Endothelial cell of umbilical vein (primary cell): ENCODE measurements at regions not wholly inside any gene's neighbourhood (a gene's known extent, or its start where the extent isn't known, plus 50 kb on each side); places are given as distances from the start of the nearest gene placed in this dataset.

Experiments used
- BruUV-seq: library from RNA; stranded (reverse); fragments of 400-500 nt; replicated peaks from 2 replicates; lab custom pipeline; 2021; lab: Mats Ljungman, UMichigan
- CTCF ChIA-PET: fragments of 300-600, 350-600 bp; sonication (Branson Sonifier 250); formaldehyde crosslinking; loops from one replicate; lab custom pipeline; 2021; ENCODE audit warnings: antibody characterized with exemption, inconsistent platforms; lab: Charles Lee
- POLR2A ChIA-PET: fragments of 300-600, 350-600 bp; sonication (Branson Sonifier 250); formaldehyde crosslinking; loops from one replicate; lab custom pipeline; 2021; ENCODE audit warnings: antibody characterized with exemption, inconsistent platforms; lab: Charles Lee
- DNase-seq: peaks from one replicate; pipeline ENCODE4 v3.0.0-alpha.2; 2011; ENCODE audit warnings: low read depth, low spot score
- FAIRE-seq: peaks from 2 replicates; lab custom pipeline; 2011; peaks lifted over from hg19 to GRCh38; lab: Jason Lieb, UNC
- H2AFZ ChIP-seq: 2 replicates; pipeline ENCODE4 v1.6.0; 2012; ENCODE audit warnings: low read depth, low read length, control low read depth, inconsistent platforms
- H3K27ac ChIP-seq: 2 replicates; pipeline ENCODE4 v1.5.1; 2011; ENCODE audit warnings: low read depth, mild to moderate bottlenecking, control low read depth, low read length, moderate library complexity; ENCODE audit not compliant: insufficient read depth
- H3K27me3 ChIP-seq, 2 experiments: 2 replicates each; pipeline versions ENCODE4 v1.6.0 to v1.6.1; 2011; ENCODE audit warnings: low read length in 2 of 2, mixed read lengths in 1 of 2; ENCODE audit not compliant: control insufficient read depth in 2 of 2, insufficient read depth in 2 of 2
- H3K36me3 ChIP-seq, 2 experiments: 2 replicates in 1 of 2; 3 replicates in 1 of 2; pipeline ENCODE4 v1.5.1; 2011; ENCODE audit warnings: low read length in 2 of 2, mild to moderate bottlenecking in 1 of 2, moderate library complexity in 1 of 2; ENCODE audit not compliant: control insufficient read depth in 2 of 2, insufficient read depth in 2 of 2; ENCODE audit errors: extremely low read depth in 1 of 2
- H3K4me1 ChIP-seq: 3 replicates; pipeline ENCODE4 v1.5.1; 2011; ENCODE audit warnings: mild to moderate bottlenecking, low read length; ENCODE audit not compliant: control insufficient read depth, insufficient read depth; ENCODE audit errors: extremely low read depth
- H3K4me2 ChIP-seq: 2 replicates; pipeline ENCODE4 v1.6.1; 2011; ENCODE audit warnings: low read length, control low read depth, mixed read lengths; ENCODE audit not compliant: insufficient read depth
- H3K4me3 ChIP-seq, 3 experiments: fragments of 200-600 bp in 1 of 3; sonication (generic), shearing (Covaris generic) in 1 of 3; replicated peaks in 1 of 3; 2 replicates each; pipeline ENCODE4 v1.5.1; 2011 to 2016; ENCODE audit warnings: control low read depth in 3 of 3, low read length in 3 of 3, mild to moderate bottlenecking in 2 of 3, inconsistent platforms in 1 of 3, low read depth in 1 of 3, moderate library complexity in 1 of 3; ENCODE audit not compliant: insufficient read depth in 1 of 3
- H3K79me2 ChIP-seq: 2 replicates; pipeline ENCODE4 v1.6.0; 2012; ENCODE audit warnings: low read length, inconsistent platforms; ENCODE audit not compliant: control insufficient read depth, insufficient read depth
- H3K9ac ChIP-seq: replicated peaks from 2 replicates; pipeline ENCODE3; 2011; ENCODE audit warnings: low read length, control low read depth; ENCODE audit not compliant: insufficient read depth; ENCODE audit errors: extremely low read depth
- H3K9me1 ChIP-seq: replicated peaks from 3 replicates; pipeline ENCODE4 v1.6.0; 2011; ENCODE audit warnings: mild to moderate bottlenecking, low read length; ENCODE audit not compliant: control insufficient read depth, insufficient read depth; ENCODE audit errors: extremely low read depth
- H3K9me3 ChIP-seq: replicated peaks from 2 replicates; pipeline ENCODE4 v1.5.1; 2012; ENCODE audit warnings: low read length, inconsistent platforms; ENCODE audit not compliant: control insufficient read depth, insufficient read depth
- H4K20me1 ChIP-seq: replicated peaks from 2 replicates; pipeline ENCODE3; 2011; ENCODE audit warnings: mild to moderate bottlenecking, low read length; ENCODE audit not compliant: control insufficient read depth, insufficient read depth; ENCODE audit errors: extremely low read depth
- EZH2 ChIP-seq: IDR thresholded peaks from 2 replicates; pipeline ENCODE4 v1.6.1; 2012; ENCODE audit warnings: borderline replicate concordance, low read depth, mild to moderate bottlenecking, moderate library complexity, low read length, inconsistent platforms; ENCODE audit not compliant: severe bottlenecking
- FOS ChIP-seq: IDR thresholded peaks from 2 replicates; pipeline ENCODE4 v1.6.1; 2011; ENCODE audit warnings: mild to moderate bottlenecking, low read length, moderate library complexity, borderline replicate concordance; ENCODE audit not compliant: insufficient read depth
- GATA2 ChIP-seq: IDR thresholded peaks from 2 replicates; pipeline ENCODE4 v1.7.0; 2011; ENCODE audit warnings: low read depth, mild to moderate bottlenecking, moderate library complexity, mixed read lengths, low read length; ENCODE audit not compliant: insufficient read length, insufficient read depth
- JUN ChIP-seq: IDR thresholded peaks from 2 replicates; pipeline ENCODE4 v1.6.1; 2011; ENCODE audit warnings: borderline replicate concordance, low read depth; ENCODE audit not compliant: insufficient read length, insufficient read depth
- MYC ChIP-seq: IDR thresholded peaks from one replicate; pipeline ENCODE4 v1.6.1; 2011; ENCODE audit warnings: mild to moderate bottlenecking, low read depth, low read length
- POLR2A ChIP-seq: IDR thresholded peaks from 2 replicates; pipeline ENCODE4 v1.6.1; 2012; ENCODE audit warnings: low read depth, mild to moderate bottlenecking, control low read depth, low read length
- POLR2AphosphoS5 ChIP-seq: IDR thresholded peaks from 2 replicates; pipeline ENCODE4 v1.6.1; 2012; ENCODE audit warnings: low read depth, mild to moderate bottlenecking, control low read depth, low read length, moderate library complexity; ENCODE audit not compliant: insufficient read depth
- dilution Hi-C: fragments of 300-500 bp; cut with MboI; formaldehyde crosslinking; loops from one replicate; pipeline ENCODE4 v1.15.0; 2019; ENCODE audit warnings: low sequenced_read_pairs; ENCODE audit not compliant: extremely low pct_ligation_motif_present
- intact Hi-C: fragments of 100-400 bp; cut with micrococcal nuclease; formaldehyde crosslinking; loops from one replicate; pipeline ENCODE4 v1.10.0; 2022
- TF ChIP-seq, protein P1 (sequence below), 2 donors: IDR thresholded peaks; 1 replicate in 1 of 2; 2 replicates in 1 of 2; pipeline ENCODE4 v1.5.1; 2011; ENCODE audit warnings: low read length in 2 of 2, mild to moderate bottlenecking in 2 of 2, moderate library complexity in 2 of 2, control low read depth in 1 of 2, inconsistent platforms in 1 of 2, low read depth in 1 of 2; ENCODE audit not compliant: insufficient read depth in 1 of 2; ENCODE audit errors: extremely low read depth in 1 of 2
- TF ChIP-seq, protein P2 (sequence below): IDR thresholded peaks from 2 replicates; pipeline ENCODE4 v1.6.1; 2011; ENCODE audit not compliant: insufficient read depth, insufficient read length

DNA sequence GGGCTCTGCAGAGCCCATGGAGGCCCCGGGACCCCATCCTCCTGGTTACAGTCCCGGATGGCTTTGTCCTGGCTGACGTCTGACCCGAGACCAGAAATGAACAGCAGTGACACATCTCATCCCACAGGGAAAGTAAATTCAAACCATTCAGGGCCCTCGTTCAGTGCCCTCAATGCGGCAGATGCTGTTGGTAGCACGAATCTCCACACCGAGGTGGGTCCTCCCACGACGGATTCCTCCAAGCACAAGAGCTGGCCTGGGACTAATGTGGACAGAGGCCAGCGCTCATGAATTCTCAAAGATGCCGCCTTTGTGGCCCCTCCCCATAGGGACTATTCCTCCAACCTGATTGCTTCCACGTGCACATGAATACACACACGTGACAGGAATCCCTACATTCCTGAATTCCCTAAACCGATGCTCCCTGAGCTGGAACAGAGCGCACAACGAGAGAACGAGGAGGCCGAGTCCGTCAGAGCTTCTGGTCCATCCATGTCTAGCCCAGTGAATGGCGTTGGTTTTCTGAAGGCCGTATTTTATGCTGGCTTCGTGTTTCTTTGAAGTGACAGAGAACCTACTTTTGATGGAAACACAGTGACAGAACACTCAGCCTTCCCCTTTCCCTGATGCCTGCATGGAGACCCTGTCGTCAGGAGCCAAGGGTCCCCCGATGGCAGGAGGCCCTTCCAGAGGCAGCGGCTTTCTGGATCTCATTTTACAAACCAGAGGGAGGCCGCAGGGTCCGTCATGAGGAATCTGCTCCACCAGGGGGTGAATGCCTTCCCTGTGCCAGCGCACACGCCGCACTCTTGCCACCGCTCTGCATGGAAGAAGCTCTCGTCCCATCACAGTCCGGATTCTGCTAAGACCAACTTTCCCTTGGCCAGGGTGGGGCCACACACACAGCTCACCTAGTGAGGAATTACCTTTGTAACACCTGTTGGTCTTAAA lies 64.3 kb upstream of the SNTG2 start:
- no peaks in the 10 kb centered on the region for H3K79me2 ChIP-seq
- no peaks in the 10 kb centered on the region for H3K27me3 ChIP-seq
- dilution Hi-C loops (no loop called here), intact Hi-C loops (no loop called here)
- no peaks in the 10 kb centered on the region for H3K9me1 ChIP-seq
- H3K4me1 ChIP-seq, result no peaks in the 10 kb centered on the region
- no peak for DNase-seq
- FAIRE-seq, result no peak
- no peak overlapping the region for H3K4me2 ChIP-seq
- H3K27ac ChIP-seq, result no peak overlapping the region
- ChIA-PET CTCF (no interaction called here), POLR2A (no interaction called here)
- no peaks in the 10 kb centered on the region for H4K20me1 ChIP-seq
- H3K36me3 ChIP-seq, result no peaks in the 10 kb centered on the region
- no TSS peak for BruUV-seq
- peaks cover 2% of the 10 kb centered on the region for H3K9me3 ChIP-seq
- no peak overlapping the region for H3K9ac ChIP-seq
- no peak overlapping the region for H2AFZ ChIP-seq
- no peak overlapping the region for H3K4me3 ChIP-seq
- no peak for TF ChIP-seq GATA2
- no peak for TF ChIP-seq FOS
- no peak for TF ChIP-seq MYC
- no peak for TF ChIP-seq POLR2AphosphoS5
- TF ChIP-seq EZH2, result no peak
- TF ChIP-seq JUN, result no peak
- TF ChIP-seq POLR2A, result no peak
- TF ChIP-seq, protein P1, sequence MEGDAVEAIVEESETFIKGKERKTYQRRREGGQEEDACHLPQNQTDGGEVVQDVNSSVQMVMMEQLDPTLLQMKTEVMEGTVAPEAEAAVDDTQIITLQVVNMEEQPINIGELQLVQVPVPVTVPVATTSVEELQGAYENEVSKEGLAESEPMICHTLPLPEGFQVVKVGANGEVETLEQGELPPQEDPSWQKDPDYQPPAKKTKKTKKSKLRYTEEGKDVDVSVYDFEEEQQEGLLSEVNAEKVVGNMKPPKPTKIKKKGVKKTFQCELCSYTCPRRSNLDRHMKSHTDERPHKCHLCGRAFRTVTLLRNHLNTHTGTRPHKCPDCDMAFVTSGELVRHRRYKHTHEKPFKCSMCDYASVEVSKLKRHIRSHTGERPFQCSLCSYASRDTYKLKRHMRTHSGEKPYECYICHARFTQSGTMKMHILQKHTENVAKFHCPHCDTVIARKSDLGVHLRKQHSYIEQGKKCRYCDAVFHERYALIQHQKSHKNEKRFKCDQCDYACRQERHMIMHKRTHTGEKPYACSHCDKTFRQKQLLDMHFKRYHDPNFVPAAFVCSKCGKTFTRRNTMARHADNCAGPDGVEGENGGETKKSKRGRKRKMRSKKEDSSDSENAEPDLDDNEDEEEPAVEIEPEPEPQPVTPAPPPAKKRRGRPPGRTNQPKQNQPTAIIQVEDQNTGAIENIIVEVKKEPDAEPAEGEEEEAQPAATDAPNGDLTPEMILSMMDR (IDR thresholded peaks at IDR 0.05; ENCODE audit: extremely low read depth in 1 of 2, insufficient read depth in 1 of 2, low read depth in 1 of 2, low read length in 2 of 2), result no peak
- TF ChIP-seq, protein P2, sequence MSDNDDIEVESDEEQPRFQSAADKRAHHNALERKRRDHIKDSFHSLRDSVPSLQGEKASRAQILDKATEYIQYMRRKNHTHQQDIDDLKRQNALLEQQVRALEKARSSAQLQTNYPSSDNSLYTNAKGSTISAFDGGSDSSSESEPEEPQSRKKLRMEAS, result no peak
